HepG2 (cell line): ENCODE measurements at regions not wholly inside any gene's neighbourhood (a gene's known extent, or its start where the extent isn't known, plus 50 kb on each side); places are given as distances from the start of the nearest gene placed in this dataset.

ENCODE experiments used
- ATAC-seq: fragments of 200-7000 bp; cut with Tn5 transposase; 3 replicates; pipeline ENCODE4 v1.9.1; 2020; ENCODE audit warnings: mild to moderate bottlenecking, moderate library complexity
- BruUV-seq: library from RNA; stranded (reverse); fragments of 400-500 nt; replicated peaks from 2 replicates; lab custom pipeline; 2021; lab: Mats Ljungman, UMichigan
- CTCF ChIA-PET: fragments of 300-600 bp; formaldehyde crosslinking; extraction: SDS; loops from one replicate; lab custom pipeline; 2021; ENCODE audit warnings: low total read pairs, inconsistent platforms, low intra/inter-chr PET ratio; lab: Yijun Ruan, JAX
- POLR2A ChIA-PET: fragments of 350-600 bp; sonication (Branson Sonifier 250); formaldehyde crosslinking; loops from one replicate; lab custom pipeline; 2020; ENCODE audit warnings: antibody characterized with exemption, inconsistent platforms; lab: Yijun Ruan, JAX
- DNase-seq: peaks from one replicate; pipeline ENCODE4 v3.0.0-alpha.2; 2015; ENCODE audit warnings: low spot score
- FAIRE-seq: peaks from 3 replicates; lab custom pipeline; 2011; peaks lifted over from hg19 to GRCh38; lab: Jason Lieb, UNC
- H2AFZ ChIP-seq: one replicate; pipeline ENCODE4 v1.6.1; 2011; ENCODE audit warnings: low read length, inconsistent platforms
- H3K27ac ChIP-seq: fragments of 300-600 bp; 3 replicates; pipeline ENCODE4 v1.8.0; 2011; ENCODE audit warnings: mixed run types, mild to moderate bottlenecking, mixed read lengths, low read length, inconsistent platforms; ENCODE audit not compliant: insufficient read depth; ENCODE audit errors: extremely low read length
- H3K27me3 ChIP-seq, 2 experiments: fragments of 200-600 bp in 1 of 2; 2 replicates in 1 of 2; 3 replicates in 1 of 2; pipeline versions ENCODE4 v1.6.0 to v1.8.0; 2011; ENCODE audit warnings: low read length in 2 of 2, mild to moderate bottlenecking in 2 of 2, moderate library complexity in 2 of 2, inconsistent platforms in 1 of 2; ENCODE audit not compliant: insufficient read depth in 2 of 2, control insufficient read depth in 1 of 2
- H3K36me3 ChIP-seq, 2 experiments: fragments of 200-600 bp in 1 of 2; replicated peaks in 1 of 2; 2 replicates in 1 of 2; 3 replicates in 1 of 2; pipeline versions ENCODE4 v1.5.1 to v1.8.0; 2011; ENCODE audit warnings: low read length in 2 of 2, inconsistent platforms in 1 of 2; ENCODE audit not compliant: insufficient read depth in 2 of 2, control insufficient read depth in 1 of 2
- H3K4me1 ChIP-seq: 2 replicates; pipeline ENCODE4 v1.5.1; 2012; ENCODE audit warnings: low read length, inconsistent platforms; ENCODE audit not compliant: insufficient read depth
- H3K4me2 ChIP-seq: 2 replicates; pipeline ENCODE4 v1.6.0; 2011; ENCODE audit warnings: low read depth, low read length, inconsistent platforms
- H3K4me3 ChIP-seq, 3 experiments: fragments of 200-600 bp in 1 of 3; sonication (generic), shearing (Covaris generic) in 1 of 3; replicated peaks in 1 of 3; 2 replicates each; pipeline ENCODE4 v1.5.1; 2011 to 2016; ENCODE audit warnings: low read length in 3 of 3, inconsistent platforms in 2 of 3, low read depth in 2 of 3, mild to moderate bottlenecking in 2 of 3, control low read depth in 1 of 3, mixed read lengths in 1 of 3; ENCODE audit not compliant: insufficient read depth in 1 of 3
- H3K79me2 ChIP-seq: one replicate; pipeline ENCODE4 v1.6.1; 2011; ENCODE audit warnings: low read length, inconsistent platforms; ENCODE audit not compliant: insufficient read depth
- H3K9ac ChIP-seq: 2 replicates; pipeline ENCODE4 v1.6.0; 2011; ENCODE audit warnings: mild to moderate bottlenecking, low read depth, low read length, inconsistent platforms; ENCODE audit not compliant: insufficient read depth
- H3K9me3 ChIP-seq: 2 replicates; pipeline ENCODE4 v1.5.1; 2012; ENCODE audit warnings: mild to moderate bottlenecking, low read length
- H4K20me1 ChIP-seq: 2 replicates; pipeline ENCODE4 v1.6.0; 2011; ENCODE audit warnings: inconsistent platforms, mild to moderate bottlenecking, low read length, moderate library complexity; ENCODE audit not compliant: insufficient read depth
- ARHGAP35 ChIP-seq: sonication (generic); formaldehyde crosslinking; IDR thresholded peaks from 2 replicates; pipeline ENCODE4 v1.9.0; 2022; ENCODE audit warnings: mild to moderate bottlenecking, inconsistent platforms, moderate library complexity, missing genetic modification reagents, borderline replicate concordance
- BRCA1 ChIP-seq: sonication (generic); formaldehyde crosslinking; IDR thresholded peaks from 2 replicates; pipeline ENCODE4 v1.4.0; 2020; ENCODE audit warnings: missing genetic modification reagents
- ELK4 ChIP-seq: sonication (generic); formaldehyde crosslinking; IDR thresholded peaks from 2 replicates; pipeline ENCODE4 v1.9.0; 2021; ENCODE audit warnings: missing genetic modification reagents, borderline replicate concordance
- IRX3 ChIP-seq: sonication (generic); formaldehyde crosslinking; IDR thresholded peaks from 2 replicates; pipeline ENCODE4 v1.8.1; 2023; ENCODE audit warnings: mild to moderate bottlenecking, low read depth, missing genetic modification reagents, borderline replicate concordance
- KDM1A ChIP-seq: IDR thresholded peaks from 2 replicates; pipeline ENCODE4 v1.6.1; 2016; ENCODE audit warnings: missing compliant biosample characterization
- KMT2A ChIP-seq: sonication (generic); formaldehyde crosslinking; IDR thresholded peaks from 2 replicates; pipeline ENCODE4 v1.4.0; 2020; ENCODE audit warnings: missing genetic modification reagents
- MAF1 ChIP-seq: sonication (generic); formaldehyde crosslinking; IDR thresholded peaks from 2 replicates; pipeline ENCODE4 v1.5.0; 2020; ENCODE audit warnings: missing genetic modification reagents, borderline replicate concordance
- MXD3 ChIP-seq: IDR thresholded peaks from 2 replicates; pipeline ENCODE4 v1.6.1; 2016; ENCODE audit warnings: mild to moderate bottlenecking, missing biosample characterization, missing genetic modification reagents
- NFRKB ChIP-seq: fragments of 450-650 bp; IDR thresholded peaks from 2 replicates; pipeline ENCODE4 v1.6.1; 2017
- NR2F6 ChIP-seq, 2 experiments: IDR thresholded peaks; 2 replicates each; pipeline ENCODE4 v1.6.1; 2016; ENCODE audit warnings: antibody characterized with exemption in 1 of 2, mild to moderate bottlenecking in 1 of 2
- PBX3 ChIP-seq: sonication (generic); formaldehyde crosslinking; IDR thresholded peaks from 2 replicates; pipeline ENCODE4 v1.8.1; 2023; ENCODE audit warnings: missing genetic modification reagents, inconsistent platforms, borderline replicate concordance
- PRDM4 ChIP-seq: sonication (generic); formaldehyde crosslinking; IDR thresholded peaks from 2 replicates; pipeline ENCODE4 v1.9.0; 2021; ENCODE audit warnings: missing genetic modification reagents, borderline replicate concordance
- SNRNP70 ChIP-seq: fragments of 200-400 bp; formaldehyde crosslinking; IDR thresholded peaks from 2 replicates; pipeline ENCODE4 v1.6.1; 2017; ENCODE audit warnings: mild to moderate bottlenecking, low read depth, low read length, moderate library complexity
- THYN1 ChIP-seq: sonication (generic); formaldehyde crosslinking; IDR thresholded peaks from 2 replicates; pipeline ENCODE4 v1.8.1; 2023; ENCODE audit warnings: low read depth, mild to moderate bottlenecking, moderate library complexity, missing genetic modification reagents, borderline replicate concordance
- ZBTB39 ChIP-seq: sonication (generic); formaldehyde crosslinking; IDR thresholded peaks from 2 replicates; pipeline ENCODE4 v1.5.0; 2020; ENCODE audit warnings: missing genetic modification reagents
- ZNF138 ChIP-seq: sonication (generic); formaldehyde crosslinking; IDR thresholded peaks from 2 replicates; pipeline ENCODE4 v1.5.0; 2020; ENCODE audit warnings: mild to moderate bottlenecking, low read depth, missing genetic modification reagents
- ZNF451 ChIP-seq: sonication (generic); formaldehyde crosslinking; IDR thresholded peaks from 2 replicates; pipeline ENCODE4 v1.5.0; 2020; ENCODE audit warnings: mild to moderate bottlenecking, missing genetic modification reagents
- ZNF607 ChIP-seq: sonication (generic); formaldehyde crosslinking; IDR thresholded peaks from 2 replicates; pipeline ENCODE4 v1.5.1; 2020; ENCODE audit warnings: missing genetic modification reagents, mild to moderate bottlenecking, borderline replicate concordance
- WGBS: methylation state at CpG from one replicate; pipeline ENCODE4 v1.1.6; 2017; ENCODE audit warnings: low lambda C conversion rate; 5-methylcytosine and 5-hydroxymethylcytosine counted together
- in situ Hi-C: cut with HindIII; loops from 2 replicates; pipeline ENCODE4 v1.10.0; 2017; ENCODE audit warnings: low pct_unique_long_range_greater_than_20kb; ENCODE audit not compliant: extremely low pct_ligation_motif_present
- intact Hi-C: fragments of 100-400 bp; cut with micrococcal nuclease; formaldehyde crosslinking; loops from one replicate; pipeline ENCODE4 v1.10.0; 2022; ENCODE audit not compliant: unreplicated experiment

GRCh38 chr1:87174724-87175245, 153.9 kb upstream of the LMO4 start (continued):
- TF ChIP-seq MXD3 (CRISPR knock-in tag) (no peak), ZNF607 (no peak), ZBTB39 (no peak), NR2F6 (IDR thresholded peaks at IDR 0.05) (no peak), NR2F6 (CRISPR knock-in tag; IDR thresholded peaks at IDR 0.05) (no peak), NFRKB (no peak), ARHGAP35 (CRISPR knock-in tag) (no peak), BRCA1 (CRISPR knock-in tag) (no peak), PRDM4 (CRISPR knock-in tag) (no peak), SNRNP70 (no peak)

- no peak overlapping the region for H3K4me3 ChIP-seq
- H4K20me1 ChIP-seq: no peaks in the 10 kb centered on the region
- intact Hi-C loops: no loop called here
- BruUV-seq: no TSS peak
- in situ Hi-C loops: no loop called here
- CTCF ChIA-PET: no interaction called here
- no peak for FAIRE-seq
- H3K4me2 ChIP-seq: no peak overlapping the region
- H3K36me3 ChIP-seq: no peaks in the 10 kb centered on the region
- DNase-seq: no peak
- H3K27me3 ChIP-seq: peaks cover 2 to 21% of the 10 kb centered on the region in 2 experiments
- no peaks in the 10 kb centered on the region for H3K79me2 ChIP-seq
- no peaks in the 10 kb centered on the region for H3K9me3 ChIP-seq
- 26% methylated on average over 5 of the region's 5 CpGs for WGBS
- H2AFZ ChIP-seq: no peak overlapping the region
- POLR2A ChIA-PET: no interaction called here
- no peak for ATAC-seq
- TF ChIP-seq ZNF138 (CRISPR knock-in tag) (no peak), ELK4 (no peak), PBX3 (CRISPR knock-in tag) (no peak), IRX3 (CRISPR knock-in tag) (no peak), ZNF451 (CRISPR knock-in tag) (no peak), THYN1 (CRISPR knock-in tag) (no peak), KDM1A (CRISPR knock-in tag) (no peak), KMT2A (CRISPR knock-in tag) (no peak), MAF1 (CRISPR knock-in tag) (no peak)
- H3K4me1 ChIP-seq: no peaks in the 10 kb centered on the region
- H3K27ac ChIP-seq: no peak overlapping the region
- H3K9ac ChIP-seq: no peak overlapping the region
These were observed 152.6 kb upstream of the LMO4 start for GRCh38 chr1:87176087-87176486.
